H1 (cell line): ENCODE measurements at regions not wholly inside any gene's neighbourhood (a gene's known extent, or its start where the extent isn't known, plus 50 kb on each side); places are given as distances from the start of the nearest gene placed in this dataset.

Source experiments
- CTCF ChIP-seq, 3 experiments: IDR thresholded peaks; 1 replicate in 2 of 3; 2 replicates in 1 of 3; pipeline versions ENCODE4 v1.5.1 to v1.6.1; 2011; ENCODE audit warnings: low read length in 3 of 3, mild to moderate bottlenecking in 3 of 3, inconsistent platforms in 2 of 3, low read depth in 1 of 3, moderate library complexity in 1 of 3; ENCODE audit not compliant: insufficient read depth in 1 of 3; ENCODE audit errors: control extremely low read depth in 1 of 3
- POLR2A ChIP-seq, 2 experiments: IDR thresholded peaks; 1 replicate in 1 of 2; 2 replicates in 1 of 2; pipeline ENCODE4 v1.6.1; 2011; ENCODE audit warnings: low read depth in 2 of 2, low read length in 2 of 2, mild to moderate bottlenecking in 2 of 2; ENCODE audit errors: control extremely low read depth in 1 of 2
- POLR2AphosphoS5 ChIP-seq: IDR thresholded peaks from 2 replicates; pipeline ENCODE4 v1.6.1; 2011; ENCODE audit warnings: low read depth, low read length

GRCh38 chr17:27222515-27222914 lies 71.4 kb upstream of the WSB1 start:
- TF ChIP-seq CTCF (IDR thresholded peaks at IDR 0.05; ENCODE audit: control extremely low read depth in 1 of 3, insufficient read depth in 1 of 3, low read depth in 1 of 3, low read length in 3 of 3) (no peak), POLR2A (IDR thresholded peaks at IDR 0.05; ENCODE audit: control extremely low read depth in 1 of 2, low read depth in 2 of 2, low read length in 2 of 2) (no peak), POLR2AphosphoS5 (no peak)
